ENCODE measurements at regions not wholly inside any gene's neighbourhood (a gene's known extent, or its start where the extent isn't known, plus 50 kb on each side); places are given as distances from the start of the nearest gene placed in this dataset.

- BruUV-seq (replicated peaks) = no TSS peak
- ChIA-PET CTCF (ENCODE audit: low intra/inter-chr PET ratio) (no interaction called here), POLR2A (no interaction called here)
- DNase-seq (ENCODE audit: extremely low read depth in 1 of 4, low spot score in 3 of 4) (no peak), ATAC-seq (no peak), FAIRE-seq (no peak)
- H2AFZ ChIP-seq (ENCODE audit: low read depth, low read length) = no peak overlapping the region
- no peaks in the 10 kb centered on the region for H4K20me1 ChIP-seq (replicated peaks; ENCODE audit: control insufficient read depth, insufficient read depth, low read length)
- WGBS (ENCODE audit: insufficient coverage, low coverage, missing lambda C conversion rate) = 5% methylated on average over 3 of the region's 3 CpGs
- no peak overlapping the region for H3K9ac ChIP-seq (ENCODE audit: insufficient read depth in 1 of 2, low read depth in 2 of 2, low read length in 2 of 2)
- no peak overlapping the region for H3K4me2 ChIP-seq (ENCODE audit: insufficient read depth, low read length)
- no peaks in the 10 kb centered on the region; the same call in 1 of the 2 replicates for H3K9me3 ChIP-seq (replicated peaks; ENCODE audit: control insufficient read depth, insufficient read depth, low read depth, low read length)
- no peaks in the 10 kb centered on the region for H3K36me3 ChIP-seq (ENCODE audit: control insufficient read depth, insufficient read depth, low read length)
- H3K79me2 ChIP-seq (ENCODE audit: control insufficient read depth, insufficient read depth, low read length) = no peaks in the 10 kb centered on the region
- H3K27me3 ChIP-seq (ENCODE audit: control insufficient read depth in 2 of 2, insufficient read depth in 2 of 2, low read length in 2 of 2) = no peaks in the 10 kb centered on the region
- no peaks in the 10 kb centered on the region for H3K9me1 ChIP-seq (ENCODE audit: control insufficient read depth, insufficient read depth, low read length)
- H3K27ac ChIP-seq (ENCODE audit: extremely low read depth, low read depth, low read length) = no peak overlapping the region
- no peak overlapping the region for H3K4me3 ChIP-seq
- H3K4me1 ChIP-seq (replicated peaks in 1 of 2; ENCODE audit: control insufficient read depth in 2 of 2, insufficient read depth in 2 of 2, low read length in 2 of 2) = no peaks in the 10 kb centered on the region
- intact Hi-C loops (cut with micrococcal nuclease) = no loop called here
- no peak for TF ChIP-seq SETDB1 (IDR thresholded peaks at IDR 0.05; ENCODE audit: low read length)
- no peak for TF ChIP-seq ZNF175 (CRISPR knock-in tag; IDR thresholded peaks at IDR 0.05; ENCODE audit: low read depth)
- TF ChIP-seq ZNF282 (CRISPR knock-in tag; IDR thresholded peaks at IDR 0.05) = no peak
- no peak for TF ChIP-seq ZNF324 (CRISPR knock-in tag; IDR thresholded peaks at IDR 0.05)
- TF ChIP-seq RBBP5 (IDR thresholded peaks at IDR 0.05; ENCODE audit: borderline replicate concordance, insufficient read depth, low read length, poor library complexity, severe bottlenecking) = no peak
- TF ChIP-seq RBM34 (IDR thresholded peaks at IDR 0.05; ENCODE audit: borderline replicate concordance, insufficient read depth, low read length) = no peak
- in situ Hi-C loops (cut with MboI) = no loop called here
These were observed 81.7 kb upstream of the CADM2 start for GRCh38 chr3:84877092-84877491.

GRCh38 chr3:84881288-84881687, 77.5 kb upstream of the CADM2 start:
- BruUV-seq (replicated peaks) = no TSS peak
- in situ Hi-C loops (cut with MboI) (no loop called here), intact Hi-C loops (cut with micrococcal nuclease) (no loop called here)
- no peaks in the 10 kb centered on the region for H3K9me1 ChIP-seq (ENCODE audit: control insufficient read depth, insufficient read depth, low read length)
- no peaks in the 10 kb centered on the region for H3K4me1 ChIP-seq (replicated peaks in 1 of 2; ENCODE audit: control insufficient read depth in 2 of 2, insufficient read depth in 2 of 2, low read length in 2 of 2)
- DNase-seq (ENCODE audit: extremely low read depth in 1 of 4, low spot score in 3 of 4) (no peak), FAIRE-seq (no peak), ATAC-seq (no peak)
- H3K27ac ChIP-seq (ENCODE audit: extremely low read depth, low read depth, low read length) = no peak overlapping the region
- no peak overlapping the region for H3K4me3 ChIP-seq
- H3K9me3 ChIP-seq (replicated peaks; ENCODE audit: control insufficient read depth, insufficient read depth, low read depth, low read length) = no peaks in the 10 kb centered on the region; the same call in 1 of the 2 replicates
- no peaks in the 10 kb centered on the region for H3K27me3 ChIP-seq (ENCODE audit: control insufficient read depth in 2 of 2, insufficient read depth in 2 of 2, low read length in 2 of 2)
- no peak overlapping the region for H2AFZ ChIP-seq (ENCODE audit: low read depth, low read length)
- H3K36me3 ChIP-seq (ENCODE audit: control insufficient read depth, insufficient read depth, low read length) = no peaks in the 10 kb centered on the region
- H3K9ac ChIP-seq (ENCODE audit: insufficient read depth in 1 of 2, low read depth in 2 of 2, low read length in 2 of 2) = no peak overlapping the region
- CTCF ChIA-PET (ENCODE audit: low intra/inter-chr PET ratio) = no interaction called here
- no peak overlapping the region for H3K4me2 ChIP-seq (ENCODE audit: insufficient read depth, low read length)
- WGBS (ENCODE audit: insufficient coverage, low coverage, missing lambda C conversion rate) = 0% methylated on average over 2 of the region's 2 CpGs
- POLR2A ChIA-PET = no interaction called here
- H4K20me1 ChIP-seq (replicated peaks; ENCODE audit: control insufficient read depth, insufficient read depth, low read length) = no peaks in the 10 kb centered on the region
- H3K79me2 ChIP-seq (ENCODE audit: control insufficient read depth, insufficient read depth, low read length) = no peaks in the 10 kb centered on the region
- TF ChIP-seq ZBTB11 (CRISPR knock-in tag; IDR thresholded peaks at IDR 0.05) (no peak), ARID3A (IDR thresholded peaks at IDR 0.05; ENCODE audit: borderline replicate concordance, low read depth, low read length) (no peak), XRCC3 (IDR thresholded peaks at IDR 0.05) (no peak)
